ENCODE measurements at regions not wholly inside any gene's neighbourhood (a gene's known extent, or its start where the extent isn't known, plus 50 kb on each side); places are given as distances from the start of the nearest gene placed in this dataset.
"Not testable (repeated sequence)": the region's sequence is repeated elsewhere in the genome, so short reads cannot be mapped to it uniquely, and the experiment has no call there.

GRCh38 chrX:69060631-69061408 lies 104.4 kb downstream of the PJA1 start:
- ATAC-seq (replicated peaks) (no peak), DNase-seq (no peak)
- H3K27ac Mint-ChIP-seq, result no peak overlapping the region
- H3K36me3 Mint-ChIP-seq, result no peaks in the 10 kb centered on the region
- no peaks in the 10 kb centered on the region for H3K4me1 Mint-ChIP-seq
- H3K9me3 Mint-ChIP-seq, result peaks cover 4 to 5% of the 10 kb centered on the region in 2 donors
- peaks cover 0 to 4% of the 10 kb centered on the region in 2 donors for H3K27me3 Mint-ChIP-seq
- H3K4me3 Mint-ChIP-seq, result no peak overlapping the region

GRCh38 chrX:69055193-69055592 lies 110.1 kb downstream of the PJA1 start:
- no peak overlapping the region for H3K27ac Mint-ChIP-seq
- H3K36me3 Mint-ChIP-seq, result no peaks in the 10 kb centered on the region
- H3K4me1 Mint-ChIP-seq, result no peaks in the 10 kb centered on the region
- no peak for DNase-seq
- no peak overlapping the region for H3K4me3 Mint-ChIP-seq
- no peaks in the 10 kb centered on the region for H3K27me3 Mint-ChIP-seq
- no peaks in the 10 kb centered on the region for H3K9me3 Mint-ChIP-seq
- ATAC-seq (replicated peaks), result no peak

GRCh38 chrX:69054497-69054896 lies 110.8 kb downstream of the PJA1 start:
- H3K27me3 Mint-ChIP-seq; H3K9me3 Mint-ChIP-seq; H3K4me1 Mint-ChIP-seq; H3K36me3 Mint-ChIP-seq; DNase-seq; H3K27ac Mint-ChIP-seq; H3K4me3 Mint-ChIP-seq; ATAC-seq (replicated peaks): not testable (repeated sequence)

- no peak overlapping the region for H3K4me3 Mint-ChIP-seq
- no peak for ATAC-seq (replicated peaks)
Observed at GRCh38 chrX:69051901-69052300, 113.4 kb downstream of the PJA1 start.

GRCh38 chrX:69050051-69050765 lies 115.0 kb downstream of the PJA1 start:
- no peak overlapping the region for H3K4me3 Mint-ChIP-seq
- ATAC-seq (replicated peaks) (no peak), DNase-seq (no peak)
- no peaks in the 10 kb centered on the region for H3K36me3 Mint-ChIP-seq
- no peaks in the 10 kb centered on the region for H3K4me1 Mint-ChIP-seq
- no peak overlapping the region for H3K27ac Mint-ChIP-seq
- H3K27me3 Mint-ChIP-seq, result peaks cover 0 to 4% of the 10 kb centered on the region in 2 donors
- H3K9me3 Mint-ChIP-seq, result no peaks in the 10 kb centered on the region

More at GRCh38 chrX:69051901-69052300, 113.4 kb downstream of the PJA1 start:
- Mint-ChIP-seq H3K36me3 (no peaks in the 10 kb centered on the region), H3K9me3 (no peaks in the 10 kb centered on the region), H3K27me3 (no peaks in the 10 kb centered on the region), H3K27ac (no peak overlapping the region), H3K4me1 (no peaks in the 10 kb centered on the region)
- no peak for DNase-seq

- ATAC-seq (replicated peaks) (no peak), DNase-seq (no peak)
- H3K4me3 Mint-ChIP-seq, result no peak overlapping the region
- H3K36me3 Mint-ChIP-seq, result no peaks in the 10 kb centered on the region
- H3K9me3 Mint-ChIP-seq, result peaks cover 3 to 8% of the 10 kb centered on the region in 2 donors
- no peak overlapping the region for H3K27ac Mint-ChIP-seq
- peaks cover 0 to 5% of the 10 kb centered on the region in 2 donors for H3K27me3 Mint-ChIP-seq
- no peaks in the 10 kb centered on the region for H3K4me1 Mint-ChIP-seq
Observed at GRCh38 chrX:69046996-69047490, 118.2 kb downstream of the PJA1 start.

GRCh38 chrX:69045616-69046345 lies 119.5 kb downstream of the PJA1 start:
- H3K36me3 Mint-ChIP-seq, result no peaks in the 10 kb centered on the region
- ATAC-seq (replicated peaks) (no peak), DNase-seq (no peak)
- peaks cover 3 to 8% of the 10 kb centered on the region in 2 donors for H3K9me3 Mint-ChIP-seq
- H3K27ac Mint-ChIP-seq, result no peak overlapping the region
- H3K4me1 Mint-ChIP-seq, result no peaks in the 10 kb centered on the region
- H3K27me3 Mint-ChIP-seq, result peaks cover 0 to 5% of the 10 kb centered on the region in 2 donors
- H3K4me3 Mint-ChIP-seq, result no peak overlapping the region

- ATAC-seq (replicated peaks) (no peak), DNase-seq (no peak)
- Mint-ChIP-seq H3K27ac (no peak overlapping the region), H3K4me3 (no peak overlapping the region), H3K27me3 (peaks cover 0 to 5% of the 10 kb centered on the region in 2 donors), H3K4me1 (no peaks in the 10 kb centered on the region), H3K36me3 (no peaks in the 10 kb centered on the region), H3K9me3 (no peaks in the 10 kb centered on the region)
Observed at GRCh38 chrX:69038816-69039215, 126.4 kb downstream of the PJA1 start.

GRCh38 chrX:69038188-69038587 lies 127.1 kb downstream of the PJA1 start:
- Mint-ChIP-seq H3K36me3 (no peaks in the 10 kb centered on the region), H3K27ac (no peak overlapping the region), H3K4me3 (no peak overlapping the region), H3K4me1 (no peaks in the 10 kb centered on the region), H3K9me3 (no peaks in the 10 kb centered on the region), H3K27me3 (peaks cover 0 to 5% of the 10 kb centered on the region in 2 donors)
- ATAC-seq (replicated peaks), result no peak
- DNase-seq, result no peak

- H3K27me3 Mint-ChIP-seq, result peaks cover 0 to 5% of the 10 kb centered on the region in 2 donors
- no peak overlapping the region for H3K4me3 Mint-ChIP-seq
- no peaks in the 10 kb centered on the region for H3K9me3 Mint-ChIP-seq
- DNase-seq, result no peak
- ATAC-seq (replicated peaks), result no peak
- H3K27ac Mint-ChIP-seq, result no peak overlapping the region
- no peaks in the 10 kb centered on the region for H3K4me1 Mint-ChIP-seq
- H3K36me3 Mint-ChIP-seq, result no peaks in the 10 kb centered on the region
Observed at GRCh38 chrX:69037786-69038185, 127.5 kb downstream of the PJA1 start.

- Mint-ChIP-seq H3K9me3 (no peaks in the 10 kb centered on the region), H3K36me3 (no peaks in the 10 kb centered on the region), H3K27me3 (peaks cover 0 to 5% of the 10 kb centered on the region in 2 donors), H3K4me1 (no peaks in the 10 kb centered on the region), H3K27ac (no peak overlapping the region), H3K4me3 (no peak overlapping the region)
- ATAC-seq (replicated peaks) (no peak), DNase-seq (no peak)
Observed at GRCh38 chrX:69036674-69037573, 128.3 kb downstream of the PJA1 start.

- Mint-ChIP-seq H3K9me3 (no peaks in the 10 kb centered on the region), H3K4me1 (no peaks in the 10 kb centered on the region), H3K27me3 (peaks cover 0 to 5% of the 10 kb centered on the region in 2 donors), H3K36me3 (no peaks in the 10 kb centered on the region), H3K4me3 (no peak overlapping the region), H3K27ac (no peak overlapping the region)
- ATAC-seq (replicated peaks) (no peak), DNase-seq (no peak)
Observed at GRCh38 chrX:69034451-69034850, 130.8 kb downstream of the PJA1 start.

- ATAC-seq (replicated peaks), result no peak
- peaks cover 0 to 5% of the 10 kb centered on the region in 2 donors for H3K27me3 Mint-ChIP-seq
- no peak overlapping the region for H3K27ac Mint-ChIP-seq
- no peaks in the 10 kb centered on the region for H3K9me3 Mint-ChIP-seq
- DNase-seq, result no peak
- H3K4me3 Mint-ChIP-seq, result no peak overlapping the region
- no peaks in the 10 kb centered on the region for H3K36me3 Mint-ChIP-seq
- peaks cover 0 to under 1% of the 10 kb centered on the region in 2 donors for H3K4me1 Mint-ChIP-seq
Observed at GRCh38 chrX:69033936-69034335, 131.3 kb downstream of the PJA1 start.

Data from stimulated activated naive B cell treated with anti-CD40 and anti-IgM and Interleukin-4, amounts not matched to agents 10 μg/mL and 1 μg/mL and 100 μg/mL, for 72 hours (primary cell).